ENCODE measurements at regions not wholly inside any gene's neighbourhood (a gene's known extent, or its start where the extent isn't known, plus 50 kb on each side); places are given as distances from the start of the nearest gene placed in this dataset.

GRCh38 chr12:28121899-28122655 lies 68.2 kb upstream of the CCDC91 start:
- TF ChIP-seq EZH2 (IDR thresholded peaks at IDR 0.05; ENCODE audit: insufficient read depth, poor library complexity, severe bottlenecking) (no peak), EZH2phosphoT487 (IDR thresholded peaks at IDR 0.05; ENCODE audit: insufficient read depth, low read depth) (no peak)

Measured in GM23248 (cell line).